ENCODE measurements at regions not wholly inside any gene's neighbourhood (a gene's known extent, or its start where the extent isn't known, plus 50 kb on each side); places are given as distances from the start of the nearest gene placed in this dataset.

GRCh38 chr2:17124575-17125318 lies 393.5 kb downstream of the RAD51AP2 start:
- no peak for DNase-seq

GRCh38 chr2:17122887-17123501 lies 395.2 kb downstream of the RAD51AP2 start:
- DNase-seq: no peak

GRCh38 chr2:17115466-17115865 lies 402.8 kb downstream of the RAD51AP2 start:
- no peak for DNase-seq

- no peak for DNase-seq
Measured at GRCh38 chr2:17115042-17115441, 403.2 kb downstream of the RAD51AP2 start.

- DNase-seq: no peak
Measured at GRCh38 chr2:17107871-17108270, 410.4 kb downstream of the RAD51AP2 start.

GRCh38 chr2:17107151-17107550 lies 411.1 kb downstream of the RAD51AP2 start:
- DNase-seq: no peak

- DNase-seq: no peak
Measured at GRCh38 chr2:17106418-17106817, 411.8 kb downstream of the RAD51AP2 start.

GRCh38 chr2:17104454-17104853 lies 413.8 kb downstream of the RAD51AP2 start:
- no peak for DNase-seq

GRCh38 chr2:17101596-17101995 lies 416.6 kb downstream of the RAD51AP2 start:
- DNase-seq: no peak

GRCh38 chr2:17101091-17101490 lies 417.1 kb downstream of the RAD51AP2 start:
- DNase-seq: no peak

- DNase-seq: no peak
Measured at GRCh38 chr2:17095340-17095739, 422.9 kb downstream of the RAD51AP2 start.

GRCh38 chr2:17093712-17094111 lies 424.5 kb downstream of the RAD51AP2 start:
- DNase-seq: no peak

GRCh38 chr2:17086990-17087389 lies 421.4 kb upstream of the CYRIA start:
- no peak for DNase-seq

GRCh38 chr2:17085546-17086202 lies 420.0 kb upstream of the CYRIA start:
- no peak for DNase-seq

- no peak for DNase-seq
Measured at GRCh38 chr2:17084877-17085276, 419.2 kb upstream of the CYRIA start.

- DNase-seq: no peak
Measured at GRCh38 chr2:17083902-17084301, 418.3 kb upstream of the CYRIA start.

- DNase-seq: no peak
Measured at GRCh38 chr2:17079262-17079661, 413.6 kb upstream of the CYRIA start.

GRCh38 chr2:17076533-17076932 lies 410.9 kb upstream of the CYRIA start:
- DNase-seq: no peak

- DNase-seq: no peak
Measured at GRCh38 chr2:17070711-17071110, 405.1 kb upstream of the CYRIA start.

GRCh38 chr2:17069564-17069963 lies 403.9 kb upstream of the CYRIA start:
- no peak for DNase-seq

- no peak for DNase-seq
Measured at GRCh38 chr2:17068021-17068420, 402.4 kb upstream of the CYRIA start.

GRCh38 chr2:17065536-17065935 lies 399.9 kb upstream of the CYRIA start:
- DNase-seq: no peak

GRCh38 chr2:17061028-17061427 lies 395.4 kb upstream of the CYRIA start:
- no peak for DNase-seq

GRCh38 chr2:17059458-17059857 lies 393.8 kb upstream of the CYRIA start:
- no peak for DNase-seq
